MM.1S (cell line): ENCODE measurements at regions not wholly inside any gene's neighbourhood (a gene's known extent, or its start where the extent isn't known, plus 50 kb on each side); places are given as distances from the start of the nearest gene placed in this dataset.
A peak's percentile ranks its signal among the peaks of the same experiment; 100 is the strongest.

Experiments
- DNase-seq: peaks from one replicate; pipeline ENCODE4 v3.0.0-alpha.2; 2015
- H2AFZ ChIP-seq: fragments of 300-600 bp; sonication (generic); 2 replicates; pipeline ENCODE4 v1.6.0; 2016; ENCODE audit warnings: antibody characterized with exemption, low read length
- H3F3A ChIP-seq: fragments of 300-600 bp; sonication (generic); 2 replicates; pipeline ENCODE4 v1.6.1; 2016; ENCODE audit warnings: mild to moderate bottlenecking, antibody characterized with exemption, low read length, moderate library complexity, mixed read lengths; ENCODE audit not compliant: insufficient read depth
- H3K27ac ChIP-seq: fragments of 300-600 bp; sonication (generic); 2 replicates; pipeline ENCODE4 v1.5.1; 2016; ENCODE audit warnings: mild to moderate bottlenecking, low read length
- H3K27me3 ChIP-seq: fragments of 300-600 bp; sonication (generic); replicated peaks from 2 replicates; pipeline ENCODE4 v1.6.0; 2016; ENCODE audit warnings: low read length; ENCODE audit not compliant: insufficient read depth
- H3K36me3 ChIP-seq: fragments of 300-600 bp; sonication (generic); replicated peaks from 2 replicates; pipeline ENCODE4 v1.6.1; 2016; ENCODE audit warnings: mild to moderate bottlenecking, low read length, mixed read lengths; ENCODE audit not compliant: insufficient read depth
- H3K4me1 ChIP-seq: fragments of 300-600 bp; sonication (generic); 2 replicates; pipeline ENCODE4 v1.6.1; 2016; ENCODE audit warnings: low read length, mixed read lengths
- H3K4me2 ChIP-seq: fragments of 300-600 bp; sonication (generic); 2 replicates; pipeline ENCODE4 v1.6.0; 2016; ENCODE audit warnings: low read depth, low read length
- H3K4me3 ChIP-seq: fragments of 300-600 bp; sonication (generic); 2 replicates; pipeline ENCODE4 v1.5.1; 2016; ENCODE audit warnings: low read length, mixed read lengths
- H3K79me2 ChIP-seq: fragments of 300-600 bp; sonication (generic); 2 replicates; pipeline ENCODE4 v1.6.1; 2016; ENCODE audit warnings: mixed run types, low read length, mixed read lengths
- H3K9ac ChIP-seq: fragments of 300-600 bp; sonication (generic); 2 replicates; pipeline ENCODE4 v1.6.1; 2016; ENCODE audit warnings: low read length, mixed read lengths
- H3K9me2 ChIP-seq: fragments of 300-600 bp; sonication (generic); replicated peaks from 2 replicates; pipeline ENCODE4 v1.6.1; 2016; ENCODE audit warnings: mild to moderate bottlenecking, low read length, mixed read lengths; ENCODE audit not compliant: insufficient read depth
- H3K9me3 ChIP-seq: fragments of 300-600 bp; sonication (generic); replicated peaks from 2 replicates; pipeline ENCODE4 v1.6.1; 2016; ENCODE audit warnings: mild to moderate bottlenecking, low read length, mixed read lengths; ENCODE audit not compliant: insufficient read depth
- H4K20me1 ChIP-seq: fragments of 300-600 bp; sonication (generic); 2 replicates; pipeline ENCODE4 v1.6.1; 2016; ENCODE audit warnings: mild to moderate bottlenecking, low read length, moderate library complexity, mixed read lengths; ENCODE audit not compliant: insufficient read depth
- EZH2 ChIP-seq: fragments of 300-600 bp; sonication (generic); optimal IDR thresholded peaks from 2 replicates; pipeline ENCODE3; 2017; ENCODE audit warnings: low read depth, mild to moderate bottlenecking, antibody characterized with exemption, low read length, mixed read lengths
- EZH2phosphoT487 ChIP-seq: fragments of 300-600 bp; sonication (generic); IDR thresholded peaks from 2 replicates; pipeline ENCODE4 v1.6.1; 2018; ENCODE audit warnings: antibody characterized with exemption, low read length
- TF ChIP-seq, protein P1 (sequence below): fragments of 300-600 bp; sonication (generic); IDR thresholded peaks from 2 replicates; pipeline ENCODE4 v1.5.1; 2016; ENCODE audit warnings: antibody characterized with exemption, low read length, mixed read lengths

DNA sequence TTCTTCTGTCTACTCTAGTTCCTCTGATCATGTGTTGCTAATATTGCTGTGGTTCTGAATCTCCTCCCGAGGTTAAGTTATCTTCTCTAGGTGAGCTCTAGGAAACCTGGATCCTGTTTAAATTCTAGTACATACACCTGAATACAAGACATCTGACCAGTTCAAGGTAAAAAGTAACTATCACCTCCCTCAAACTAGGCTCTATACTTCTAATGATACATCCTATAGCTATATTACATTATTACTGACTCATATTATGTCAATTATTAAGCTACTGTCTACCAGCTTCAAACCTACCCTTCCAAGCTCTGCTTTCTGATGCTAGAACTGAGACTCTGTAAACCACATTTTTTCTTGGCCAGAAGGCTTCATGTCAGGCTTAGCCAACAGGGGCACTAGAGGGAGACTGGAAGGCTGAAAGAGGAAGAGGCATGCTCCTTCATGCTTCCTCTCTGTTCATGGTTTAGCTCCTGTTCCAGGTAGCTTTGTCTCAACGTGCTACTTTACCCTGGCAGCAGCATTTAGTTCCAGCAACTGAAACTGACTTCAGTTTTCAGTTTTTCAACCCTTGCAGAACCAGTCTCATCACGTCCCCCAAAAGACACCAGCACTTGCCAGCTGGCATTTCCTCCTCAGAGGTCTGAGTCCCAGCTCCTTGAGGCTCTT lies 148.4 kb upstream of the TOP1 start:
- no peak overlapping the region for H2AFZ ChIP-seq
- TF ChIP-seq, protein P1, sequence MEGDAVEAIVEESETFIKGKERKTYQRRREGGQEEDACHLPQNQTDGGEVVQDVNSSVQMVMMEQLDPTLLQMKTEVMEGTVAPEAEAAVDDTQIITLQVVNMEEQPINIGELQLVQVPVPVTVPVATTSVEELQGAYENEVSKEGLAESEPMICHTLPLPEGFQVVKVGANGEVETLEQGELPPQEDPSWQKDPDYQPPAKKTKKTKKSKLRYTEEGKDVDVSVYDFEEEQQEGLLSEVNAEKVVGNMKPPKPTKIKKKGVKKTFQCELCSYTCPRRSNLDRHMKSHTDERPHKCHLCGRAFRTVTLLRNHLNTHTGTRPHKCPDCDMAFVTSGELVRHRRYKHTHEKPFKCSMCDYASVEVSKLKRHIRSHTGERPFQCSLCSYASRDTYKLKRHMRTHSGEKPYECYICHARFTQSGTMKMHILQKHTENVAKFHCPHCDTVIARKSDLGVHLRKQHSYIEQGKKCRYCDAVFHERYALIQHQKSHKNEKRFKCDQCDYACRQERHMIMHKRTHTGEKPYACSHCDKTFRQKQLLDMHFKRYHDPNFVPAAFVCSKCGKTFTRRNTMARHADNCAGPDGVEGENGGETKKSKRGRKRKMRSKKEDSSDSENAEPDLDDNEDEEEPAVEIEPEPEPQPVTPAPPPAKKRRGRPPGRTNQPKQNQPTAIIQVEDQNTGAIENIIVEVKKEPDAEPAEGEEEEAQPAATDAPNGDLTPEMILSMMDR = peak; percentile 36; the same call in 1 of the 2 replicates
- TF ChIP-seq EZH2 (no peak), EZH2phosphoT487 (no peak)
- H3F3A ChIP-seq = no peaks in the 10 kb centered on the region
- H3K27me3 ChIP-seq = no peaks in the 10 kb centered on the region
- no peaks in the 10 kb centered on the region for H3K36me3 ChIP-seq
- no peaks in the 10 kb centered on the region for H4K20me1 ChIP-seq
- no peaks in the 10 kb centered on the region for H3K9me2 ChIP-seq
- no peak overlapping the region for H3K27ac ChIP-seq
- DNase-seq = peak; percentile 48
- H3K9ac ChIP-seq = no peak overlapping the region
- H3K4me3 ChIP-seq = no peak overlapping the region
- peak overlapping the region; percentile 19; the same call in 1 of the 2 replicates for H3K4me2 ChIP-seq
- no peaks in the 10 kb centered on the region for H3K9me3 ChIP-seq
- no peaks in the 10 kb centered on the region for H3K79me2 ChIP-seq
- no peaks in the 10 kb centered on the region for H3K4me1 ChIP-seq

DNA sequence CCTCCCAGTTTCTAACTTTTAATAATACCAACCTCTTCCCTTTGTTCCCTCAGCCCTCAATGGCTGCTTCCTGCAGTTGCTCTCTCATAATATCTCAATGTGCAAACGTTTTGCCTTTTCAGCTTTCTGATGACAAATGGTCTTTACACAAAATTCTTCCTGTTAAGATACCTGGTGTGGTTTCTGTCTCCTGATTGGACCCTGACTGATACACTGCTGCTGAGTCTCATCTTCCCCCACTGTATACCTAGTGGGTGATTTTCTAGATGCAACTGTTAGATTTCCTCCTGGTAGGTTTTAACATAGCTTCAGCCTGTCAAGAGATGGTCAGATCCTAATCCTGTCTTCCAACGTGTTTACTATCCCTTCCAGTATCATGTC lies 147.9 kb upstream of the TOP1 start:
- Histone ChIP-seq H3K4me2 (peak overlapping the region; percentile 19), H3K9ac (no peak overlapping the region), H3K9me2 (no peaks in the 10 kb centered on the region), H3K36me3 (no peaks in the 10 kb centered on the region), H3F3A (no peaks in the 10 kb centered on the region), H3K4me1 (no peaks in the 10 kb centered on the region), H3K27me3 (no peaks in the 10 kb centered on the region), H3K4me3 (no peak overlapping the region), H2AFZ (no peak overlapping the region), H3K9me3 (no peaks in the 10 kb centered on the region), H3K27ac (no peak overlapping the region), H4K20me1 (no peaks in the 10 kb centered on the region), H3K79me2 (no peaks in the 10 kb centered on the region)
- TF ChIP-seq, protein P1 = no peak
- TF ChIP-seq EZH2phosphoT487 (no peak), EZH2 (no peak)
- no peak for DNase-seq

DNA sequence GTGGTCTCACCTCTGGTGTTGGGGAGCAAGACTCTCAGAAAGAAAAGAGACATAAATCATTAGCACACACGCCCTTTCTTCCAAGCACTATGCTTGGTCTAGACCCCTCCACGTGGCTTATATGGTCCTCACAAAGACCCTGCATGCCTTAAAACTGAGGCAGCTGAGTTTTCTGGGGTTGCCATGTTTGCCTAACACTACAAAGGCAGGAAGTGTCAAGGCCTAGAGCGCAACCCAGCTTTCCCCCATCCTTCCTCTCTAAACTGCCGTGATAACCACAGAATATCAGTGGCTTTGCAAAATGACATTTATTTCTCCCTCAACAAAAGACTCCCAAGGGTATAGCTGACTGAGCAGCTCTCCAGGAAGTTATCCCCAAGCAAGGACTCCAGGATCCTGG lies 146.5 kb upstream of the TOP1 start:
- Histone ChIP-seq H3F3A (no peaks in the 10 kb centered on the region), H3K27ac (no peak overlapping the region), H3K9me3 (no peaks in the 10 kb centered on the region), H3K9me2 (no peaks in the 10 kb centered on the region), H4K20me1 (no peaks in the 10 kb centered on the region), H3K4me3 (no peak overlapping the region), H3K9ac (no peak overlapping the region), H3K79me2 (no peaks in the 10 kb centered on the region), H3K4me1 (no peaks in the 10 kb centered on the region), H2AFZ (no peak overlapping the region), H3K36me3 (no peaks in the 10 kb centered on the region), H3K4me2 (no peak overlapping the region), H3K27me3 (no peaks in the 10 kb centered on the region)
- DNase-seq = no peak
- TF ChIP-seq, protein P1 = no peak
- TF ChIP-seq EZH2phosphoT487 (no peak), EZH2 (no peak)
